Adrenal gland (tissue), 5 donors: ENCODE measurements at regions not wholly inside any gene's neighbourhood (a gene's known extent, or its start where the extent isn't known, plus 50 kb on each side); places are given as distances from the start of the nearest gene placed in this dataset.

Experiments
- POLR2A ChIP-seq, 2 donors: fragments of 450-650 bp; IDR thresholded peaks; one replicate each; pipeline ENCODE4 v1.6.1; 2017; ENCODE audit warnings: antibody characterized with exemption in 2 of 2, mild to moderate bottlenecking in 2 of 2, moderate library complexity in 1 of 2
- TF ChIP-seq, protein P1 (sequence below), 6 experiments: fragments of 450-650 bp in 4 of 6; fragments of 200-600 bp in 2 of 6; sonication (generic) in 1 of 6; IDR thresholded peaks; 1 replicate in 5 of 6; 2 replicates in 1 of 6; pipeline versions ENCODE4 v1.5.1 to v1.8.0; 2016 to 2021; ENCODE audit warnings: antibody characterized with exemption in 6 of 6, mild to moderate bottlenecking in 2 of 6, moderate library complexity in 1 of 6
- donor health status: DM: no; HTN: no; CAD: no.

DNA sequence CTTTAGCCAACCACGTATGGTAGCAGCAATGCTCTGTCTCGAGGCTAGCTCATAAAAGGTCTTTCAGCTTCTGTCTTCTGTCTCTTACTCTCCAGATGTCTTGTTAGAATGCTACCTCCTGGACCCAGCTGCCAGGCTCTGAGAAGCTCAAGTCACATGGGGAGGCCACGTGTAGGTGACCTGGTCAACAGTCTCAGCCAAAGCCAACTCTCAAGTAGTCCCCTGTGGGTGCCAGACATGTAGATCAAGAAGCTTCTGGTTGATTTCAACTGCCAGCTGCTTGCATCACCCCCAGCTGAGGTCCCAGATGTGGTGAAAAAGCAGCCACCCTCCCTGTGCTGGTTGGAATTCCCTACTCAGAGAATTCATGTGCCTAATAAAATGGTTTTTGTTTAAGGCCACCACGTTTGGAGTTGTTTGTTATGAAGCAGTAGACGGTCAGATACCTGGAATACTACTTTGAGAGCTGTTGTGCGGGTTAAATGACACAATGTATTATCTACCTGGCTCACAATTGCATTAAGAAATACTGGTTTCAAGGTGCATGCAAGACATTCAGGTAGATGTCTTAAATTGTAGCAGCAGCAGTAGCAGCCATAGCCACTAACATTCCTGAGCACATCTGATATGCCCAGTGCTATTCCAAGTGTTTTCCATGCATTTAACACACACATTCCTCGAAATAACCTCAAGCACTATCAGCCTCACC is 131.0 kb upstream of the RFC3 start:
- TF ChIP-seq, protein P1, sequence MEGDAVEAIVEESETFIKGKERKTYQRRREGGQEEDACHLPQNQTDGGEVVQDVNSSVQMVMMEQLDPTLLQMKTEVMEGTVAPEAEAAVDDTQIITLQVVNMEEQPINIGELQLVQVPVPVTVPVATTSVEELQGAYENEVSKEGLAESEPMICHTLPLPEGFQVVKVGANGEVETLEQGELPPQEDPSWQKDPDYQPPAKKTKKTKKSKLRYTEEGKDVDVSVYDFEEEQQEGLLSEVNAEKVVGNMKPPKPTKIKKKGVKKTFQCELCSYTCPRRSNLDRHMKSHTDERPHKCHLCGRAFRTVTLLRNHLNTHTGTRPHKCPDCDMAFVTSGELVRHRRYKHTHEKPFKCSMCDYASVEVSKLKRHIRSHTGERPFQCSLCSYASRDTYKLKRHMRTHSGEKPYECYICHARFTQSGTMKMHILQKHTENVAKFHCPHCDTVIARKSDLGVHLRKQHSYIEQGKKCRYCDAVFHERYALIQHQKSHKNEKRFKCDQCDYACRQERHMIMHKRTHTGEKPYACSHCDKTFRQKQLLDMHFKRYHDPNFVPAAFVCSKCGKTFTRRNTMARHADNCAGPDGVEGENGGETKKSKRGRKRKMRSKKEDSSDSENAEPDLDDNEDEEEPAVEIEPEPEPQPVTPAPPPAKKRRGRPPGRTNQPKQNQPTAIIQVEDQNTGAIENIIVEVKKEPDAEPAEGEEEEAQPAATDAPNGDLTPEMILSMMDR (IDR thresholded peaks at IDR 0.05): no peak
- TF ChIP-seq POLR2A (IDR thresholded peaks at IDR 0.05): no peak
